ENCODE measurements at regions not wholly inside any gene's neighbourhood (a gene's known extent, or its start where the extent isn't known, plus 50 kb on each side); places are given as distances from the start of the nearest gene placed in this dataset.

GRCh38 chr11:134913391-134913790 lies 501.3 kb upstream of the B3GAT1 start:
- H2BK12ac ChIP-seq (ENCODE audit: insufficient read length, low read depth, low read length), result no peak overlapping the region
- no peaks in the 10 kb centered on the region for H3K36me3 Mint-ChIP-seq (ENCODE audit: insufficient read depth in 1 of 3, low read depth in 3 of 3)
- H4K20me1 ChIP-seq (ENCODE audit: control insufficient read depth, insufficient read depth, insufficient read length), result no peaks in the 10 kb centered on the region
- H2BK5ac ChIP-seq (ENCODE audit: insufficient read length, low read length), result no peak overlapping the region
- H3K18ac ChIP-seq (ENCODE audit: insufficient read length, low read depth, low read length), result no peak overlapping the region
- no CpG with 5 or more reads among the region's 18 CpGs for WGBS (ENCODE audit: extremely low coverage, insufficient read length, low lambda C conversion rate)
- H2BK20ac ChIP-seq (ENCODE audit: low read depth, low read length, poor library complexity, severe bottlenecking), result no peak overlapping the region
- no peak for TF ChIP-seq CTCF (conservative IDR thresholded peaks at IDR 0.05)
- H3K4me3 Mint-ChIP-seq, result no peak overlapping the region; a peak in 1 of 5 replicates
- peaks cover 15% of the 10 kb centered on the region for H3K27me3 Mint-ChIP-seq (ENCODE audit: low read depth)
- H3K79me1 ChIP-seq (ENCODE audit: insufficient read depth, low read depth, low read length, poor library complexity, severe bottlenecking), result no peaks in the 10 kb centered on the region
- no peaks in the 10 kb centered on the region for H3K27me3 ChIP-seq (ENCODE audit: insufficient read depth, low read length)
- H3K4me1 Mint-ChIP-seq, result no peaks in the 10 kb centered on the region
- no peak overlapping the region for H3K4ac ChIP-seq (ENCODE audit: low read depth, low read length)
- no peak for DNase-seq
- no peaks in the 10 kb centered on the region for H3K9me3 Mint-ChIP-seq
- no peak overlapping the region for H3K4me2 ChIP-seq (ENCODE audit: insufficient read depth, insufficient read length, low read length)
- H2AK5ac ChIP-seq (ENCODE audit: insufficient read length, low read length), result no peak overlapping the region
- H4K8ac ChIP-seq (replicated peaks; ENCODE audit: insufficient read length, low read depth, low read length), result no peak overlapping the region
- no peaks in the 10 kb centered on the region for H3K23me2 ChIP-seq (ENCODE audit: insufficient read length, low read depth, low read length, poor library complexity, severe bottlenecking)
- H3K9me3 ChIP-seq (ENCODE audit: control insufficient read depth, low read depth, low read length), result no peaks in the 10 kb centered on the region
- no peak overlapping the region for H3K9ac ChIP-seq (ENCODE audit: extremely low read depth, insufficient read length, low read length)
- no peak overlapping the region for H4K91ac ChIP-seq (ENCODE audit: insufficient read length, low read depth, low read length)
- H3K27ac Mint-ChIP-seq, result no peak overlapping the region
- H3K23ac ChIP-seq (ENCODE audit: insufficient read length, low read depth, low read length), result no peak overlapping the region
- H4K5ac ChIP-seq (ENCODE audit: insufficient read length, low read depth, low read length), result no peak overlapping the region
- H3K14ac ChIP-seq (ENCODE audit: insufficient read depth, low read length), result no peak overlapping the region; the same call in 1 of the 2 replicates
- H3T11ph ChIP-seq (ENCODE audit: low read length), result no peak overlapping the region
- H2AFZ ChIP-seq (ENCODE audit: low read length), result no peak overlapping the region
- H3K27ac ChIP-seq (ENCODE audit: insufficient read length, low read depth, low read length), result no peak overlapping the region
- no peak overlapping the region for H3K56ac ChIP-seq (ENCODE audit: insufficient read length, low read depth, low read length)
- H3K79me2 ChIP-seq (ENCODE audit: insufficient read depth, low read length), result no peaks in the 10 kb centered on the region
- H2BK120ac ChIP-seq (ENCODE audit: low read depth, low read length, poor library complexity, severe bottlenecking), result no peak overlapping the region
- H2BK15ac ChIP-seq (ENCODE audit: low read depth, low read length), result no peak overlapping the region
- no peaks in the 10 kb centered on the region for H3K4me1 ChIP-seq (ENCODE audit: insufficient read depth, low read length)
